MM.1S (cell line): ENCODE measurements at regions not wholly inside any gene's neighbourhood (a gene's known extent, or its start where the extent isn't known, plus 50 kb on each side); places are given as distances from the start of the nearest gene placed in this dataset.

ENCODE experiments used
- DNase-seq: peaks from one replicate; pipeline ENCODE4 v3.0.0-alpha.2; 2015
- H2AFZ ChIP-seq: fragments of 300-600 bp; sonication (generic); 2 replicates; pipeline ENCODE4 v1.6.0; 2016; ENCODE audit warnings: antibody characterized with exemption, low read length
- H3F3A ChIP-seq: fragments of 300-600 bp; sonication (generic); 2 replicates; pipeline ENCODE4 v1.6.1; 2016; ENCODE audit warnings: mild to moderate bottlenecking, antibody characterized with exemption, low read length, moderate library complexity, mixed read lengths; ENCODE audit not compliant: insufficient read depth
- H3K27ac ChIP-seq: fragments of 300-600 bp; sonication (generic); 2 replicates; pipeline ENCODE4 v1.5.1; 2016; ENCODE audit warnings: mild to moderate bottlenecking, low read length
- H3K27me3 ChIP-seq: fragments of 300-600 bp; sonication (generic); replicated peaks from 2 replicates; pipeline ENCODE4 v1.6.0; 2016; ENCODE audit warnings: low read length; ENCODE audit not compliant: insufficient read depth
- H3K36me3 ChIP-seq: fragments of 300-600 bp; sonication (generic); replicated peaks from 2 replicates; pipeline ENCODE4 v1.6.1; 2016; ENCODE audit warnings: mild to moderate bottlenecking, low read length, mixed read lengths; ENCODE audit not compliant: insufficient read depth
- H3K4me1 ChIP-seq: fragments of 300-600 bp; sonication (generic); 2 replicates; pipeline ENCODE4 v1.6.1; 2016; ENCODE audit warnings: low read length, mixed read lengths
- H3K4me2 ChIP-seq: fragments of 300-600 bp; sonication (generic); 2 replicates; pipeline ENCODE4 v1.6.0; 2016; ENCODE audit warnings: low read depth, low read length
- H3K4me3 ChIP-seq: fragments of 300-600 bp; sonication (generic); 2 replicates; pipeline ENCODE4 v1.5.1; 2016; ENCODE audit warnings: low read length, mixed read lengths
- H3K79me2 ChIP-seq: fragments of 300-600 bp; sonication (generic); 2 replicates; pipeline ENCODE4 v1.6.1; 2016; ENCODE audit warnings: mixed run types, low read length, mixed read lengths
- H3K9ac ChIP-seq: fragments of 300-600 bp; sonication (generic); 2 replicates; pipeline ENCODE4 v1.6.1; 2016; ENCODE audit warnings: low read length, mixed read lengths
- H3K9me2 ChIP-seq: fragments of 300-600 bp; sonication (generic); replicated peaks from 2 replicates; pipeline ENCODE4 v1.6.1; 2016; ENCODE audit warnings: mild to moderate bottlenecking, low read length, mixed read lengths; ENCODE audit not compliant: insufficient read depth
- H3K9me3 ChIP-seq: fragments of 300-600 bp; sonication (generic); replicated peaks from 2 replicates; pipeline ENCODE4 v1.6.1; 2016; ENCODE audit warnings: mild to moderate bottlenecking, low read length, mixed read lengths; ENCODE audit not compliant: insufficient read depth
- H4K20me1 ChIP-seq: fragments of 300-600 bp; sonication (generic); 2 replicates; pipeline ENCODE4 v1.6.1; 2016; ENCODE audit warnings: mild to moderate bottlenecking, low read length, moderate library complexity, mixed read lengths; ENCODE audit not compliant: insufficient read depth
- CTCF ChIP-seq: fragments of 300-600 bp; sonication (generic); IDR thresholded peaks from 2 replicates; pipeline ENCODE4 v1.5.1; 2016; ENCODE audit warnings: antibody characterized with exemption, low read length, mixed read lengths
- EZH2 ChIP-seq: fragments of 300-600 bp; sonication (generic); optimal IDR thresholded peaks from 2 replicates; pipeline ENCODE3; 2017; ENCODE audit warnings: low read depth, mild to moderate bottlenecking, antibody characterized with exemption, low read length, mixed read lengths
- EZH2phosphoT487 ChIP-seq: fragments of 300-600 bp; sonication (generic); IDR thresholded peaks from 2 replicates; pipeline ENCODE4 v1.6.1; 2018; ENCODE audit warnings: antibody characterized with exemption, low read length

GRCh38 chr9:73494894-73495293, 343.2 kb downstream of the ANXA1 start:
- H3K4me1 ChIP-seq: no peaks in the 10 kb centered on the region
- no peak overlapping the region for H3K27ac ChIP-seq
- no peak for TF ChIP-seq EZH2phosphoT487
- no peak for TF ChIP-seq CTCF
- TF ChIP-seq EZH2: no peak
- no peaks in the 10 kb centered on the region for H3F3A ChIP-seq
- H3K9me3 ChIP-seq: no peaks in the 10 kb centered on the region
- H4K20me1 ChIP-seq: no peaks in the 10 kb centered on the region
- no peak overlapping the region for H3K9ac ChIP-seq
- no peak overlapping the region for H3K4me3 ChIP-seq
- no peaks in the 10 kb centered on the region for H3K36me3 ChIP-seq
- H3K27me3 ChIP-seq: no peaks in the 10 kb centered on the region
- no peak for DNase-seq
- no peaks in the 10 kb centered on the region for H3K9me2 ChIP-seq
- H3K4me2 ChIP-seq: no peak overlapping the region
- no peak overlapping the region for H2AFZ ChIP-seq
- no peaks in the 10 kb centered on the region for H3K79me2 ChIP-seq

- Histone ChIP-seq H4K20me1 (no peaks in the 10 kb centered on the region), H3K27ac (no peak overlapping the region), H2AFZ (no peak overlapping the region), H3K36me3 (no peaks in the 10 kb centered on the region), H3K4me1 (no peaks in the 10 kb centered on the region), H3F3A (no peaks in the 10 kb centered on the region), H3K27me3 (no peaks in the 10 kb centered on the region), H3K9me3 (no peaks in the 10 kb centered on the region), H3K9me2 (no peaks in the 10 kb centered on the region), H3K79me2 (no peaks in the 10 kb centered on the region), H3K9ac (no peak overlapping the region), H3K4me3 (no peak overlapping the region), H3K4me2 (no peak overlapping the region)
- TF ChIP-seq EZH2phosphoT487 (no peak), CTCF (no peak), EZH2 (no peak)
- DNase-seq: no peak
These were observed 346.1 kb downstream of the ANXA1 start for GRCh38 chr9:73497796-73498195.

- Histone ChIP-seq H3K27me3 (no peaks in the 10 kb centered on the region), H3K27ac (no peak overlapping the region), H4K20me1 (no peaks in the 10 kb centered on the region), H3K9me3 (no peaks in the 10 kb centered on the region), H3K4me3 (no peak overlapping the region), H3K79me2 (no peaks in the 10 kb centered on the region), H2AFZ (no peak overlapping the region), H3K9me2 (no peaks in the 10 kb centered on the region), H3K4me2 (no peak overlapping the region), H3F3A (no peaks in the 10 kb centered on the region), H3K9ac (no peak overlapping the region), H3K36me3 (no peaks in the 10 kb centered on the region), H3K4me1 (no peaks in the 10 kb centered on the region)
- DNase-seq: no peak
- no peak for TF ChIP-seq EZH2
- TF ChIP-seq CTCF: no peak
- no peak for TF ChIP-seq EZH2phosphoT487
These were observed 363.6 kb downstream of the ANXA1 start for GRCh38 chr9:73515216-73515615.

GRCh38 chr9:73523391-73523790, 371.7 kb downstream of the ANXA1 start:
- H3F3A ChIP-seq: no peaks in the 10 kb centered on the region
- no peak overlapping the region for H3K27ac ChIP-seq
- no peaks in the 10 kb centered on the region for H4K20me1 ChIP-seq
- H3K4me3 ChIP-seq: no peak overlapping the region
- H2AFZ ChIP-seq: no peak overlapping the region
- no peaks in the 10 kb centered on the region for H3K79me2 ChIP-seq
- H3K36me3 ChIP-seq: no peaks in the 10 kb centered on the region
- H3K9ac ChIP-seq: no peak overlapping the region
- no peak overlapping the region for H3K4me2 ChIP-seq
- H3K9me2 ChIP-seq: no peaks in the 10 kb centered on the region
- TF ChIP-seq EZH2 (no peak), EZH2phosphoT487 (no peak), CTCF (no peak)
- no peaks in the 10 kb centered on the region for H3K4me1 ChIP-seq
- no peaks in the 10 kb centered on the region for H3K27me3 ChIP-seq
- no peak for DNase-seq
- H3K9me3 ChIP-seq: no peaks in the 10 kb centered on the region
